ENCODE measurements at regions not wholly inside any gene's neighbourhood (a gene's known extent, or its start where the extent isn't known, plus 50 kb on each side); places are given as distances from the start of the nearest gene placed in this dataset.

DNA sequence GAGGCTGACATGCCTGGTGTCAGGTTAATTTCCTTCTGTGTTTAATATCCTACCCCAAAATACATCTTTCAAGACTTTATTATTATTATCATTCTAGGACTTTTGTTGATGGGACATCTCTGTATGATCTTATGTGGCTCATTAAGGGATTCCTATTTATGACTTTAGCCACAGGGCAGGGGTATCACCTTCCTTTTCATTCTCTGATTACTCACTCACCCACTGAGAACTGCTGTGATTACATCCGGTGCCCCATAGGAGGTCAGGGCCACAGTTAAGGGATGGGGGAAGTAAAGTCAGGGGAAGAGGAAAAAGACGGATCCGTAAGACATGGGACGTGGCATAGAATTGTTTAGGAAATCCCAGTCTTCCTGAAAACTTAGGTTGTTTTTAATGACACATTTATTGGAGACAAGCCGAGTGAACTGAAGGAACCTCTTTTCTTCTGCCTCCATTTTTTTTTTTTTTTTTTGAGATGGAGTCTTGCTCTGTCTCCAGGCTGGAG is 61.0 kb upstream of the PITRM1 start:
- TF ChIP-seq, protein P1, sequence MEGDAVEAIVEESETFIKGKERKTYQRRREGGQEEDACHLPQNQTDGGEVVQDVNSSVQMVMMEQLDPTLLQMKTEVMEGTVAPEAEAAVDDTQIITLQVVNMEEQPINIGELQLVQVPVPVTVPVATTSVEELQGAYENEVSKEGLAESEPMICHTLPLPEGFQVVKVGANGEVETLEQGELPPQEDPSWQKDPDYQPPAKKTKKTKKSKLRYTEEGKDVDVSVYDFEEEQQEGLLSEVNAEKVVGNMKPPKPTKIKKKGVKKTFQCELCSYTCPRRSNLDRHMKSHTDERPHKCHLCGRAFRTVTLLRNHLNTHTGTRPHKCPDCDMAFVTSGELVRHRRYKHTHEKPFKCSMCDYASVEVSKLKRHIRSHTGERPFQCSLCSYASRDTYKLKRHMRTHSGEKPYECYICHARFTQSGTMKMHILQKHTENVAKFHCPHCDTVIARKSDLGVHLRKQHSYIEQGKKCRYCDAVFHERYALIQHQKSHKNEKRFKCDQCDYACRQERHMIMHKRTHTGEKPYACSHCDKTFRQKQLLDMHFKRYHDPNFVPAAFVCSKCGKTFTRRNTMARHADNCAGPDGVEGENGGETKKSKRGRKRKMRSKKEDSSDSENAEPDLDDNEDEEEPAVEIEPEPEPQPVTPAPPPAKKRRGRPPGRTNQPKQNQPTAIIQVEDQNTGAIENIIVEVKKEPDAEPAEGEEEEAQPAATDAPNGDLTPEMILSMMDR (IDR thresholded peaks at IDR 0.05), result no peak
- TF ChIP-seq ZFX (IDR thresholded peaks at IDR 0.05; ENCODE audit: borderline replicate concordance), result no peak
- no peak overlapping the region for H3K27ac ChIP-seq

DNA sequence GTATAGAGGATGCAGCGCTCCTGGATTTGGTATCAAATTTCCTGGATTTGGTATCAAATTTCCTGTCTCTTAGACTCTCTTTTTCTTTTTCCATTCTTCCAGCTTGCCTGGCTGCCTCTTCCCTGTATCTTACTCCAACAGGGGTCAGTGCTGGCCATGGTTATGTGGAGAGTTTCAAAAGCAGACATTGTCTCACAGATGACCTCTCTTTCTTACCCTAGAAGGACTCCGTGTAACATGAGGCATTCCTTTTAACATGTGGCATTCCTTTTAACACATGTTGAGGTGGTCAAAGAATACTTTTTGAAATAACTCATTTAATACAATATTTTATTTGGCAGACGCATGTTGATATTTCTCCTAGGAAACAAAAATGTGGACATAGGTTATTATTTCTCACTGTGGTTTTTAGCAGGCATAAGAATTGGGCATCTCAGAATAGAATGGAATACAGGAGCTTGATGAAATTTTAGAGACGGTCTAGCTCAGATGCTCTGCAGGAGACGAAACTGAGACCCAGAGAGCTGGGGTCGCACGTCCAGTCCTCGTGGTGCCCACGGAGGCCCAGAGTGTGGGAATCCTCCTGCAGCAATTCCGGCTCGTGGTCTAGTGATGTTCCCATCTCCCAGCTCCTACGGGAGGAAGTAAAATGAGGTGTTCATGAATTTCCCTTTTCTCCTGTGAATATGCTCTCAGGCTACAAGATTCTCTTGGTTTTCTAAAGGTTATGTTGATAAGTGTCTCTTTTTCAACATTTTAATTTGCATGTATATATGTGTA is 59.6 kb upstream of the PITRM1 start:
- TF ChIP-seq, protein P1 (IDR thresholded peaks at IDR 0.05), result no peak
- TF ChIP-seq ZFX (IDR thresholded peaks at IDR 0.05; ENCODE audit: borderline replicate concordance), result no peak
- no peak overlapping the region for H3K27ac ChIP-seq

DNA sequence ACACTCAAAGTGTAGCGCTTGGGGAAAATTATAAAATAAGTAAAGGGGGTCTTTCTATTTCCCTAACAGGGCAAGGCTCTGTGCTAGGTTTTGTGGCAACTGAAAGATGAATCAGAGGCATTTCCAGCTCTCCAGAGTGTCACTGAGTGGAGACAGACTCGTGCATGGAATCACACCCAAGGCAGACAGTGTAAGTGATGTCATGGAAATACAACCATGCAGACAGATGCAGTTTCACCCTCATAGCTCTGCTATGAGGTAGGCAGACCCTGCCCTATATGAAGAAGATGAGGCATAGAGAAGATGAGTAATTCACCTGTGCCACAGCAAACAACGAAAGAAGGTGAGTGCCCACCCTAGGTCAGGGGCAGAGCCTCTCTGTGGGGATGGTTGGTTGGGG is 57.2 kb upstream of the PITRM1 start:
- TF ChIP-seq ZFX (IDR thresholded peaks at IDR 0.05; ENCODE audit: borderline replicate concordance), result no peak
- TF ChIP-seq, protein P1 (IDR thresholded peaks at IDR 0.05), result no peak
- H3K27ac ChIP-seq, result no peak overlapping the region

DNA sequence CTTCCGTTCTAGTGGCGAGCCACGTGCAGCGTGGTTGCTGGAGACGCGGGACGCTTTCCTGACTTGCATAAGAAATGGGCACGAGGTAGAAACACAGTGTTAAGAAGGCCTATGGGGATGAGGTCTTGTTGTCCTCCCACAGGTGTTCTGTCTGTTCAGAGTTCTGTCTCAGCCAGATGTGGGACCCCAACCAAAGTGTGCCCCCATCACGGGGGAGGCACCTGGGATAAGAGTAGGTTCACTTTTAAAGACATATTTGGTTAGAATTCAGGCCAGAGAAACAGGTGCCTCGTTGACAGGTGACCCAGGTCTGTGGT is 56.0 kb upstream of the PITRM1 start:
- TF ChIP-seq ZFX (IDR thresholded peaks at IDR 0.05; ENCODE audit: borderline replicate concordance), result no peak
- TF ChIP-seq, protein P1 (IDR thresholded peaks at IDR 0.05), result no peak

DNA sequence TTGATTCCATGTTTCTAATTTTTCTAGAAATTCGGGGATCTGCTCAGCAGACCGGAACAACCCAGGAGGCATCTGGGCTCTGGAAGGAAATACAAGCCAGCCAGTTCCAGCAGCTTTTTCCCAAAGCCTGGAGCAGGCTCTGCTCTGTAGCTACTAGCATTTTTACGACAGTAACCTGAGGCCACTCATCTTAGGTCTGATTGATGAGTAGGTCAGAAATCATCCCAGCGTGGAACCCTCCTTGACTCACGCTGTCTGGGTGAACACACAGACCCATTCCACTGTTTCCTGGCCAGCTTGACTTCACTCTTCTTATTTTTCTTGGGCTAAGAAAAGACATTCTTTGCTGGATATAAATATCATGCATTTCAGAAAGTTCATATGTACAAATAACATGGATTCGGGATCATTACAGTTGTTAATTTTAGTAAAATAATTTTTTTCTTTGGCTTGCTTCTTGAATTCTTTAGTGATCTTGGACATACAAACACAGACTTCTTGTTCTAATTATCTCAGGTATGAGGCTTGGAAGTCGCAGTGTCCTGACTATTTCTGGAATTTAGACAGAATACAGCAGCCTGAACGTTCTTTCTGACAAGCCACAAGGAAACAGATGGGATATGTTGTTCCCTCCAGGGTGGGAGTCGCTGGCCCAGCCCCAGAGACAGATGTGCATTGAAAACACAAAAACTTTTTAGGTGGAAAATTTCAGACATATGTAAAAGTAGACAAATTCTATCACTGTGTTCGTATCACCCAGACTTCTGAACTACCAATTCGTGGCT is 54.6 kb upstream of the PITRM1 start:
- H3K27ac ChIP-seq, result no peak overlapping the region
- no peak for TF ChIP-seq ZFX (IDR thresholded peaks at IDR 0.05; ENCODE audit: borderline replicate concordance)
- TF ChIP-seq, protein P1 (IDR thresholded peaks at IDR 0.05), result no peak

More for the DNA sequence above, 56.0 kb upstream of the PITRM1 start:
- no peak overlapping the region for H3K27ac ChIP-seq

DNA sequence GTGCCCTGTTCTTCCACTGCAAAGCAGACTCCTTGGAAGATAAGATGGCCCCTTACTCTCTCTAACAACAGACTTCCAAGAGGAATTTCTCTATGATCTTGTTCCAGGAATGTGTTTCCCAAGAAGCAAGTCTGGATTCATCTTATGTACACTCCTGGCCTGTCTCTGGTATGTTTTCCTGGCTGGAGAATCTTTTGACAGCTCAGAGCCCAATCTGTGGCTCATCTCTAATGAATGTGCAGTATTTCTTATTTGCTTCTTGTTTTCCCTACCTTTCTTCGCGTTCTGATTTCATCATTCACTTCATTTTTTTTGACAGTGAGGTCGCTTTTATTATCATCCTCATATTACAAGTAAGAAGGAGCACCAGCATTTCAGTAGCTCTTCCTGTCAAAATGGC is 53.0 kb upstream of the PITRM1 start:
- no peak overlapping the region for H3K27ac ChIP-seq
- no peak for TF ChIP-seq ZFX (IDR thresholded peaks at IDR 0.05; ENCODE audit: borderline replicate concordance)
- TF ChIP-seq, protein P1 (IDR thresholded peaks at IDR 0.05), result no peak

DNA sequence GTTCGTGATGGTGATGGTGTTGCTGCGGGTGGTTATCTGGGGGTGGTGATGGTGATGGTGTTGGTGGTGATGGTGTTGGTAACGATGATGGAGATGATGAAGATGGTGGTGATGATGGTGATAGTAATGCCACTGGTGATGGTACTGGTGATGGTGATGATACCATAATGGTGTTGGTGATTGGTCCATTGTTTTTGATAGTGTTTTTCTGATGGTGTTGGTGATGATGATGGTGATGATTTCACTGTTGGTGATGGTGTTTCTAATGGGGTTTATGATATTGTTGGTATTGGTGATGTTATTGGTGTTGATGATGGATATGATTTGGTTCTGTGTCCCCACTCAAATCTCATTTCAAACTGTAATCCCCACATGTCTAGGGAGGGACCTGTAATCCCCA is 51.7 kb upstream of the PITRM1 start:
- TF ChIP-seq, protein P1 (IDR thresholded peaks at IDR 0.05), result no peak
- TF ChIP-seq ZFX (IDR thresholded peaks at IDR 0.05; ENCODE audit: borderline replicate concordance), result no peak
- H3K27ac ChIP-seq, result no peak overlapping the region

All from 22Rv1 (cell line).